Suprapubic skin (tissue), 3 donors: ENCODE measurements at regions not wholly inside any gene's neighbourhood (a gene's known extent, or its start where the extent isn't known, plus 50 kb on each side); places are given as distances from the start of the nearest gene placed in this dataset.

ENCODE experiments used
- POLR2A ChIP-seq, 2 donors: fragments of 450-650 bp; IDR thresholded peaks; one replicate each; pipeline ENCODE4 v1.6.1; 2017; ENCODE audit warnings: antibody characterized with exemption in 2 of 2, mild to moderate bottlenecking in 2 of 2, moderate library complexity in 2 of 2
- TF ChIP-seq, protein P1 (sequence below), 2 donors: fragments of 200-600 bp in 1 of 2; fragments of 450-650 bp in 1 of 2; sonication (generic) in 1 of 2; IDR thresholded peaks; one replicate each; pipeline ENCODE4 v1.5.1; 2016 to 2019; ENCODE audit warnings: antibody characterized with exemption in 2 of 2, mild to moderate bottlenecking in 1 of 2, moderate library complexity in 1 of 2

GRCh38 chr4:166293556-166293955 lies 420.5 kb downstream of the TLL1 start:
- TF ChIP-seq, protein P1, sequence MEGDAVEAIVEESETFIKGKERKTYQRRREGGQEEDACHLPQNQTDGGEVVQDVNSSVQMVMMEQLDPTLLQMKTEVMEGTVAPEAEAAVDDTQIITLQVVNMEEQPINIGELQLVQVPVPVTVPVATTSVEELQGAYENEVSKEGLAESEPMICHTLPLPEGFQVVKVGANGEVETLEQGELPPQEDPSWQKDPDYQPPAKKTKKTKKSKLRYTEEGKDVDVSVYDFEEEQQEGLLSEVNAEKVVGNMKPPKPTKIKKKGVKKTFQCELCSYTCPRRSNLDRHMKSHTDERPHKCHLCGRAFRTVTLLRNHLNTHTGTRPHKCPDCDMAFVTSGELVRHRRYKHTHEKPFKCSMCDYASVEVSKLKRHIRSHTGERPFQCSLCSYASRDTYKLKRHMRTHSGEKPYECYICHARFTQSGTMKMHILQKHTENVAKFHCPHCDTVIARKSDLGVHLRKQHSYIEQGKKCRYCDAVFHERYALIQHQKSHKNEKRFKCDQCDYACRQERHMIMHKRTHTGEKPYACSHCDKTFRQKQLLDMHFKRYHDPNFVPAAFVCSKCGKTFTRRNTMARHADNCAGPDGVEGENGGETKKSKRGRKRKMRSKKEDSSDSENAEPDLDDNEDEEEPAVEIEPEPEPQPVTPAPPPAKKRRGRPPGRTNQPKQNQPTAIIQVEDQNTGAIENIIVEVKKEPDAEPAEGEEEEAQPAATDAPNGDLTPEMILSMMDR (IDR thresholded peaks at IDR 0.05): no peak
- TF ChIP-seq POLR2A (IDR thresholded peaks at IDR 0.05): no peak
